Colonic mucosa (tissue), 4 donors: ENCODE measurements at regions not wholly inside any gene's neighbourhood (a gene's known extent, or its start where the extent isn't known, plus 50 kb on each side); places are given as distances from the start of the nearest gene placed in this dataset.

Experiments used
- DNase-seq: peaks from one replicate; pipeline ENCODE4 v3.0.0-alpha.2; 2020
- H3K27ac ChIP-seq: fragments of 200-600 bp; one replicate; pipeline ENCODE4 v1.8.0; 2021
- H3K27me3 ChIP-seq: fragments of 200-600 bp; one replicate; pipeline ENCODE4 v1.8.0; 2021
- H3K36me3 ChIP-seq: fragments of 200-600 bp; one replicate; pipeline ENCODE4 v1.8.0; 2021
- H3K4me1 ChIP-seq: fragments of 200-600 bp; one replicate; pipeline ENCODE4 v1.8.0; 2021; ENCODE audit warnings: mild to moderate bottlenecking
- H3K4me3 ChIP-seq: fragments of 200-600 bp; one replicate; pipeline ENCODE4 v1.8.0; 2021
- H3K9ac ChIP-seq, 2 donors: one replicate each; pipeline ENCODE4 v1.7.0; 2013; ENCODE audit warnings: control low read depth in 2 of 2, low read depth in 2 of 2, low read length in 2 of 2
- H3K9me3 ChIP-seq: fragments of 200-600 bp; one replicate; pipeline ENCODE4 v1.8.0; 2021
- CTCF ChIP-seq: fragments of 200-600 bp; IDR thresholded peaks from one replicate; pipeline ENCODE4 v1.8.0; 2022; ENCODE audit warnings: antibody characterized with exemption, mild to moderate bottlenecking
- intact Hi-C: fragments of 100-400 bp; cut with DNase I; formaldehyde crosslinking; loops from one replicate; pipeline ENCODE4 v1.14.1; 2022
- donor health status: healthy.
- donor health status: DM: no; HTN: no; CAD: no.
- donor health status: DM: no; HTN: no; CAD: no.

GRCh38 chr11:38952698-38953097 is 2354.7 kb upstream of the RAG2 start:
- no peak overlapping the region for H3K27ac ChIP-seq
- H3K9ac ChIP-seq: no peak overlapping the region
- no peak overlapping the region for H3K4me3 ChIP-seq
- DNase-seq: no peak
- intact Hi-C loops: no loop called here
- no peak for TF ChIP-seq CTCF
- no peaks in the 10 kb centered on the region for H3K27me3 ChIP-seq
- no peaks in the 10 kb centered on the region for H3K4me1 ChIP-seq
- H3K9me3 ChIP-seq: no peaks in the 10 kb centered on the region
- H3K36me3 ChIP-seq: no peaks in the 10 kb centered on the region

GRCh38 chr11:38950867-38951266 is 2352.8 kb upstream of the RAG2 start:
- Histone ChIP-seq H3K27me3 (no peaks in the 10 kb centered on the region), H3K4me3 (no peak overlapping the region)
- intact Hi-C loops: no loop called here

GRCh38 chr11:38948392-38948791 is 2350.4 kb upstream of the RAG2 start:
- Histone ChIP-seq H3K4me1 (no peaks in the 10 kb centered on the region), H3K36me3 (no peaks in the 10 kb centered on the region), H3K4me3 (no peak overlapping the region), H3K9ac (no peak overlapping the region), H3K27me3 (no peaks in the 10 kb centered on the region), H3K9me3 (no peaks in the 10 kb centered on the region), H3K27ac (no peak overlapping the region)
- intact Hi-C loops: no loop called here
- DNase-seq: no peak
- TF ChIP-seq CTCF: no peak

More at GRCh38 chr11:38950867-38951266, 2352.8 kb upstream of the RAG2 start:
- Histone ChIP-seq H3K27ac (no peak overlapping the region), H3K4me1 (no peaks in the 10 kb centered on the region), H3K9ac (no peak overlapping the region), H3K9me3 (no peaks in the 10 kb centered on the region), H3K36me3 (no peaks in the 10 kb centered on the region)
- no peak for DNase-seq
- TF ChIP-seq CTCF: no peak

- Histone ChIP-seq H3K27me3 (no peaks in the 10 kb centered on the region), H3K9me3 (no peaks in the 10 kb centered on the region), H3K27ac (no peak overlapping the region), H3K36me3 (no peaks in the 10 kb centered on the region), H3K4me1 (no peaks in the 10 kb centered on the region), H3K9ac (no peak overlapping the region), H3K4me3 (no peak overlapping the region)
- intact Hi-C loops: no loop called here
- TF ChIP-seq CTCF: no peak
- no peak for DNase-seq
These were observed 2339.7 kb upstream of the RAG2 start for GRCh38 chr11:38937709-38938108.

GRCh38 chr11:38935941-38936340 is 2337.9 kb upstream of the RAG2 start:
- no peaks in the 10 kb centered on the region for H3K27me3 ChIP-seq
- intact Hi-C loops: no loop called here
- DNase-seq: no peak
- H3K9ac ChIP-seq: no peak overlapping the region
- H3K4me3 ChIP-seq: no peak overlapping the region
- no peak for TF ChIP-seq CTCF
- H3K9me3 ChIP-seq: no peaks in the 10 kb centered on the region
- no peak overlapping the region for H3K27ac ChIP-seq
- no peaks in the 10 kb centered on the region for H3K4me1 ChIP-seq
- H3K36me3 ChIP-seq: no peaks in the 10 kb centered on the region

- Histone ChIP-seq H3K4me1 (no peaks in the 10 kb centered on the region), H3K27ac (no peak overlapping the region), H3K36me3 (no peaks in the 10 kb centered on the region), H3K4me3 (no peak overlapping the region), H3K27me3 (no peaks in the 10 kb centered on the region), H3K9ac (no peak overlapping the region), H3K9me3 (no peaks in the 10 kb centered on the region)
- DNase-seq: no peak
- intact Hi-C loops: no loop called here
- no peak for TF ChIP-seq CTCF
These were observed 2330.0 kb upstream of the RAG2 start for GRCh38 chr11:38927993-38928392.
